ENCODE measurements at regions not wholly inside any gene's neighbourhood (a gene's known extent, or its start where the extent isn't known, plus 50 kb on each side); places are given as distances from the start of the nearest gene placed in this dataset.

DNA sequence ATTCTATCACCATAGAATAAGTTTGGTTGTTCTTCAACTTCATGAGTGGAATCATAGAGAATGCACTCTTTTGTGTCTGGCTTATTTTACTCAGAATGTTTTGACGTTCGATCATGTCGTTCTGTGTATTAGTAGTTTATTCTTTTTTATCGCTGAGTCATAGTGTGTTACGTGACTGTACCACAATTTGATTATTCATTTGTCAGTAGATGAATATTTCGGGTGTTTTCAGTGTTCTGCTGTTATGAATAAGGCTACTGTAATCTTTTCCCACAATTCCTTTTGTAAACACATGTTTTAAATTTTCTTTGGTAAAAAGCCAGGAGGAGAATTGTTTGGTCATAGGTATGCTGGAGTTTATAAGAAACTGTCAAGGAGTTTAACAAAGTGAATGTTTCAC lies 279.9 kb upstream of the B3GAT1 start:
- no peak for ATAC-seq (ENCODE audit: low FRiP score in 2 of 2)

GRCh38 chr11:134691295-134691873 lies 279.3 kb upstream of the B3GAT1 start:
- DNase-seq (no peak), ATAC-seq (ENCODE audit: low FRiP score in 2 of 2) (no peak)
- no peaks in the 10 kb centered on the region for H3K9me3 ChIP-seq
- no peaks in the 10 kb centered on the region for H3K27me3 ChIP-seq
- H3K36me3 ChIP-seq = no peaks in the 10 kb centered on the region
- H3K27ac ChIP-seq = no peak overlapping the region
- H3K4me1 ChIP-seq = no peaks in the 10 kb centered on the region
- no peak for TF ChIP-seq POLR2A (IDR thresholded peaks at IDR 0.05)
- TF ChIP-seq EP300 (IDR thresholded peaks at IDR 0.05) = no peak
- TF ChIP-seq CTCF (IDR thresholded peaks at IDR 0.05) = no peak
- no peak for TF ChIP-seq POLR2AphosphoS5 (IDR thresholded peaks at IDR 0.05)
- no peak overlapping the region for H3K4me3 ChIP-seq
- 61 to 67% methylated on average over 13 of the region's 13 CpGs for WGBS, 2 donors

More for the DNA sequence above, 279.9 kb upstream of the B3GAT1 start:
- Histone ChIP-seq H3K4me3 (no peak overlapping the region), H3K9me3 (no peaks in the 10 kb centered on the region), H3K36me3 (no peaks in the 10 kb centered on the region), H3K4me1 (no peaks in the 10 kb centered on the region), H3K27me3 (no peaks in the 10 kb centered on the region), H3K27ac (no peak overlapping the region)
- no peak for DNase-seq
- WGBS, 2 donors = 64 to 69% methylated on average over 6 of the region's 6 CpGs
- no peak for TF ChIP-seq CTCF (IDR thresholded peaks at IDR 0.05)

GRCh38 chr11:134689886-134690285 lies 277.8 kb upstream of the B3GAT1 start:
- DNase-seq (no peak), ATAC-seq (ENCODE audit: low FRiP score in 2 of 2) (no peak)
- H3K4me1 ChIP-seq = no peaks in the 10 kb centered on the region
- WGBS, 2 donors = 60 to 65% methylated on average over 2 of the region's 2 CpGs
- no peak overlapping the region for H3K4me3 ChIP-seq
- TF ChIP-seq CTCF (IDR thresholded peaks at IDR 0.05) = no peak
- TF ChIP-seq POLR2AphosphoS5 (IDR thresholded peaks at IDR 0.05) = no peak
- no peak for TF ChIP-seq POLR2A (IDR thresholded peaks at IDR 0.05)
- no peak for TF ChIP-seq EP300 (IDR thresholded peaks at IDR 0.05)
- no peaks in the 10 kb centered on the region for H3K36me3 ChIP-seq
- H3K27ac ChIP-seq = no peak overlapping the region
- no peaks in the 10 kb centered on the region for H3K27me3 ChIP-seq
- H3K9me3 ChIP-seq = no peaks in the 10 kb centered on the region

- Histone ChIP-seq H3K4me3 (no peak overlapping the region), H3K27ac (no peak overlapping the region), H3K4me1 (no peaks in the 10 kb centered on the region), H3K9me3 (no peaks in the 10 kb centered on the region), H3K36me3 (no peaks in the 10 kb centered on the region), H3K27me3 (no peaks in the 10 kb centered on the region)
- WGBS, 2 donors = 68 to 72% methylated on average over 2 of the region's 2 CpGs
- no peak for DNase-seq
- no peak for TF ChIP-seq CTCF (IDR thresholded peaks at IDR 0.05)
- no peak for ATAC-seq (ENCODE audit: low FRiP score in 2 of 2)
These were observed 275.5 kb upstream of the B3GAT1 start for GRCh38 chr11:134687548-134687947.

DNA sequence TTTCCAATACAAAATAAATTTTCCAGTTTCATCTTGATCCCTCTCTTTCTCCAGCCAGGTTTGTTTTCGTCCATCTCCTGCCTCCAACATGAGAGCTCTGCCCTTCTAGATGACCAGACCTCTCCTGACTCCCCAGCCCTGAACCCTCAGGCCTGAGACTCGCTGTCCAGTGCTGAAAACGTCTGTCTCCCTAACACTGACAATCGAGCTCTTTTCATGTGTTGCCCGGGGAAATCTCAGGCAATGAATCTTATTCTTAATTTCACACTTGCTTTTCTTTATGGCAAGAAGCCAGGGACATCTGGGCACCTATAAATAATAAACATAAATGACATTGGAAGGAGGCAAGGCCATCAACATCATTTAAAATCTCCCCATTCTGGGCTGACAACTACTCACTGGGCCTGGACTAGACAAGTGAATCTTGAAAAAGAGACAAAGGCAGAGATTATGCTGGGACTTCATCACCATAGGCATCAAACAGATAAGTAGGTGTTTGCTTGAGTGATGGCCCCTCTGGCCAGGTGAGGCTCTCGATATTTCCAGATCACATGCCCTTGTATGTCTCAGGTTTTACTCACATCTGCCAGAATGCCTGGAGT lies 274.5 kb upstream of the B3GAT1 start:
- no peak overlapping the region for H3K27ac ChIP-seq
- WGBS, 2 donors = 24 to 27% methylated on average over 6 of the region's 6 CpGs
- no peaks in the 10 kb centered on the region for H3K4me1 ChIP-seq
- no peaks in the 10 kb centered on the region for H3K36me3 ChIP-seq
- DNase-seq (no peak), ATAC-seq (ENCODE audit: low FRiP score in 2 of 2) (no peak)
- no peaks in the 10 kb centered on the region for H3K9me3 ChIP-seq
- no peaks in the 10 kb centered on the region for H3K27me3 ChIP-seq
- no peak overlapping the region for H3K4me3 ChIP-seq
- TF ChIP-seq CTCF (IDR thresholded peaks at IDR 0.05) = no peak
- TF ChIP-seq POLR2AphosphoS5 (IDR thresholded peaks at IDR 0.05) = no peak
- no peak for TF ChIP-seq POLR2A (IDR thresholded peaks at IDR 0.05)
- no peak for TF ChIP-seq EP300 (IDR thresholded peaks at IDR 0.05)
